Breast epithelium (tissue), 4 donors: ENCODE measurements at regions not wholly inside any gene's neighbourhood (a gene's known extent, or its start where the extent isn't known, plus 50 kb on each side); places are given as distances from the start of the nearest gene placed in this dataset.

Experiments used
- DNase-seq, 2 donors: peaks; one replicate each; pipeline ENCODE4 v3.0.0-alpha.2; 2019; ENCODE audit warnings: low spot score in 2 of 2
- H3K27ac ChIP-seq, 2 donors: fragments of 200-600 bp; sonication (generic) in 1 of 2; one replicate each; pipeline ENCODE4 v1.5.1; 2016 to 2019; ENCODE audit warnings: mild to moderate bottlenecking in 1 of 2
- H3K27me3 ChIP-seq, 2 donors: fragments of 200-600 bp; sonication (generic) in 1 of 2; one replicate each; pipeline versions ENCODE4 v1.5.1 to v1.6.0; 2017 to 2019; ENCODE audit warnings: control low read depth in 1 of 2, mild to moderate bottlenecking in 1 of 2
- H3K36me3 ChIP-seq: fragments of 200-600 bp; one replicate; pipeline ENCODE4 v1.5.1; 2019
- H3K4me1 ChIP-seq, 2 donors: fragments of 200-600 bp; sonication (generic); one replicate each; pipeline ENCODE4 v1.5.1; 2016 to 2019; ENCODE audit warnings: control low read depth in 1 of 2
- H3K4me3 ChIP-seq, 3 donors: fragments of 200-600 bp; sonication (generic); 1 replicate in 2 of 3; 2 replicates in 1 of 3; pipeline ENCODE4 v1.5.1; 2016 to 2019; ENCODE audit warnings: mild to moderate bottlenecking in 3 of 3, moderate library complexity in 2 of 3
- H3K9me3 ChIP-seq, 2 donors: fragments of 200-600 bp; sonication (generic) in 1 of 2; one replicate each; pipeline ENCODE4 v1.5.1; 2016 to 2019; ENCODE audit warnings: control low read depth in 1 of 2
- POLR2A ChIP-seq: fragments of 450-650 bp; IDR thresholded peaks from one replicate; pipeline ENCODE4 v1.6.1; 2016; ENCODE audit warnings: antibody characterized with exemption, mild to moderate bottlenecking, moderate library complexity
- POLR2AphosphoS5 ChIP-seq, 3 donors: sonication (generic); formaldehyde crosslinking; IDR thresholded peaks; one replicate each; pipeline ENCODE4 v1.6.1; 2017; ENCODE audit warnings: antibody characterized with exemption in 3 of 3
- intact Hi-C: fragments of 100-400 bp; cut with DNase I; formaldehyde crosslinking; loops from one replicate; pipeline ENCODE4 v1.15.1; 2023; ENCODE audit warnings: low total_unique reads
- TF ChIP-seq, protein P1 (sequence below), 3 donors: fragments of 450-650 bp; IDR thresholded peaks; one replicate each; pipeline ENCODE4 v1.5.1; 2016 to 2017; ENCODE audit warnings: antibody characterized with exemption in 3 of 3, mild to moderate bottlenecking in 3 of 3, moderate library complexity in 3 of 3

GRCh38 chr12:124431971-124432370 is 135.4 kb downstream of the NCOR2 start:
- peaks cover 5 to 9% of the 10 kb centered on the region in 2 donors for H3K4me1 ChIP-seq
- TF ChIP-seq POLR2A (no peak), POLR2AphosphoS5 (IDR thresholded peaks at IDR 0.05) (no peak)
- TF ChIP-seq, protein P1, sequence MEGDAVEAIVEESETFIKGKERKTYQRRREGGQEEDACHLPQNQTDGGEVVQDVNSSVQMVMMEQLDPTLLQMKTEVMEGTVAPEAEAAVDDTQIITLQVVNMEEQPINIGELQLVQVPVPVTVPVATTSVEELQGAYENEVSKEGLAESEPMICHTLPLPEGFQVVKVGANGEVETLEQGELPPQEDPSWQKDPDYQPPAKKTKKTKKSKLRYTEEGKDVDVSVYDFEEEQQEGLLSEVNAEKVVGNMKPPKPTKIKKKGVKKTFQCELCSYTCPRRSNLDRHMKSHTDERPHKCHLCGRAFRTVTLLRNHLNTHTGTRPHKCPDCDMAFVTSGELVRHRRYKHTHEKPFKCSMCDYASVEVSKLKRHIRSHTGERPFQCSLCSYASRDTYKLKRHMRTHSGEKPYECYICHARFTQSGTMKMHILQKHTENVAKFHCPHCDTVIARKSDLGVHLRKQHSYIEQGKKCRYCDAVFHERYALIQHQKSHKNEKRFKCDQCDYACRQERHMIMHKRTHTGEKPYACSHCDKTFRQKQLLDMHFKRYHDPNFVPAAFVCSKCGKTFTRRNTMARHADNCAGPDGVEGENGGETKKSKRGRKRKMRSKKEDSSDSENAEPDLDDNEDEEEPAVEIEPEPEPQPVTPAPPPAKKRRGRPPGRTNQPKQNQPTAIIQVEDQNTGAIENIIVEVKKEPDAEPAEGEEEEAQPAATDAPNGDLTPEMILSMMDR (IDR thresholded peaks at IDR 0.05) = no peak

GRCh38 chr12:124430491-124430890 is 135.6 kb downstream of the RFLNA start:
- no peaks in the 10 kb centered on the region for H3K27me3 ChIP-seq
- peaks cover 5 to 8% of the 10 kb centered on the region in 2 donors for H3K4me1 ChIP-seq
- TF ChIP-seq, protein P1 (IDR thresholded peaks at IDR 0.05) = no peak
- TF ChIP-seq POLR2AphosphoS5 (IDR thresholded peaks at IDR 0.05) = no peak
- TF ChIP-seq POLR2A = no peak
- H3K9me3 ChIP-seq = no peaks in the 10 kb centered on the region
- no peak for DNase-seq
- peak overlapping the region in 1 of 2 donors; percentile 88 for H3K27ac ChIP-seq
- H3K4me3 ChIP-seq = no peak overlapping the region
- no peaks in the 10 kb centered on the region for H3K36me3 ChIP-seq
- intact Hi-C loops = no loop called here

More at GRCh38 chr12:124431971-124432370, 135.4 kb downstream of the NCOR2 start:
- H3K27me3 ChIP-seq = no peaks in the 10 kb centered on the region
- intact Hi-C loops = no loop called here
- H3K27ac ChIP-seq = peak overlapping the region; percentile 29 to 80
- no peaks in the 10 kb centered on the region for H3K9me3 ChIP-seq
- no peak for DNase-seq
- H3K4me3 ChIP-seq = no peak overlapping the region
- no peaks in the 10 kb centered on the region for H3K36me3 ChIP-seq

DNA sequence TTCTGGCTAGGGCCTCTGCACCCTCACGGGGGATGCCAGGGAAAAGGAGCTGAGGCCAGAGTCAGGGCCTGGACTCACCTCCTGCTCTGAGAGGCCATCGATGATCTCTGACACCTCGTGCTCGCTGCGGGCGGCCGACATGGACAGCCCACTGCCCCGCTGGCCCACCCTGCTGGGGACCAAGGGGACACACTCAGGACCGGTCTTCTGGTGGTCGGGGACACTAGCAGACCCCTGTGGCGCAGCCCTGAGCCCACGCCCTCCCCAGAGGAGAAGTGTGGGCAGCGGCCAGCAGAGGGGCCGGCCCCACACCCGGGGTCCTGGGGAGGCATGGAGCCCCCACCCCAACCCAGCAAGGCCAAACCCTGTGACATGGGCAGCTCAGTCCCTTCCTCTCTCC is 134.6 kb downstream of the RFLNA start:
- Histone ChIP-seq H3K4me3 (no peak overlapping the region), H3K9me3 (no peaks in the 10 kb centered on the region), H3K27me3 (no peaks in the 10 kb centered on the region), H3K4me1 (peaks cover 3 to 5% of the 10 kb centered on the region in 2 donors), H3K36me3 (no peaks in the 10 kb centered on the region), H3K27ac (peak overlapping the region in 1 of 2 donors; percentile 88)
- intact Hi-C loops = no loop called here
- DNase-seq = no peak
- TF ChIP-seq POLR2A = no peak
- no peak for TF ChIP-seq POLR2AphosphoS5 (IDR thresholded peaks at IDR 0.05)

DNA sequence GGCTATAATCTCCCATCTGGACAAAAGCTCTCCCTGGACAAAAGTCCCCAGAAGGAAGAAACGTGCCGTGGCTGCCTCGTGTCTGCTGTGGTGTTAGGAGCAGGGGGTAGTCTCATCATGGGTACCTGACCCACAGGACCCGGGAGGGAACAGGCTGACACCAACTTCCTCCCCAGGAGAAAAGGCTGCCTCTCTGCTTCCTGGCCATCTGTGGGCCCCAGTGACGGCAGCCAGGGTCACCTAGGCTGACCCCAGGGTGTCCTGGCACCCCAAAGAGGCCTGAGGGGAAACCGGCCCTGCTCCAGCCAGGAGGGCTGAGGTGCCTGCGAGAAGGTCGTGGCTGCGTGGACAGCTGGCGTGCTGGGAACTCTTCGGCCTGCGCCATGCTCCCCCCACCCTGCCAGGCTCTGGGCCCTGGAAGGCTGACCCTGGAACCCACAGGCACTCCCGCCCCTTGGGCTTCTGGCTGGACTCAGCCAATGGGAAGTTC is 133.9 kb downstream of the RFLNA start:
- H3K4me1 ChIP-seq = peaks cover 5 to 6% of the 10 kb centered on the region in 2 donors
- TF ChIP-seq, protein P1 (IDR thresholded peaks at IDR 0.05) = no peak
- TF ChIP-seq POLR2AphosphoS5 (IDR thresholded peaks at IDR 0.05) = no peak
- TF ChIP-seq POLR2A = no peak
- intact Hi-C loops = no loop called here
- DNase-seq = no peak
- H3K27me3 ChIP-seq = no peaks in the 10 kb centered on the region
- H3K9me3 ChIP-seq = no peaks in the 10 kb centered on the region
- H3K36me3 ChIP-seq = no peaks in the 10 kb centered on the region
- H3K4me3 ChIP-seq = no peak overlapping the region
- peak overlapping the region; percentile 18 to 88 for H3K27ac ChIP-seq

DNA sequence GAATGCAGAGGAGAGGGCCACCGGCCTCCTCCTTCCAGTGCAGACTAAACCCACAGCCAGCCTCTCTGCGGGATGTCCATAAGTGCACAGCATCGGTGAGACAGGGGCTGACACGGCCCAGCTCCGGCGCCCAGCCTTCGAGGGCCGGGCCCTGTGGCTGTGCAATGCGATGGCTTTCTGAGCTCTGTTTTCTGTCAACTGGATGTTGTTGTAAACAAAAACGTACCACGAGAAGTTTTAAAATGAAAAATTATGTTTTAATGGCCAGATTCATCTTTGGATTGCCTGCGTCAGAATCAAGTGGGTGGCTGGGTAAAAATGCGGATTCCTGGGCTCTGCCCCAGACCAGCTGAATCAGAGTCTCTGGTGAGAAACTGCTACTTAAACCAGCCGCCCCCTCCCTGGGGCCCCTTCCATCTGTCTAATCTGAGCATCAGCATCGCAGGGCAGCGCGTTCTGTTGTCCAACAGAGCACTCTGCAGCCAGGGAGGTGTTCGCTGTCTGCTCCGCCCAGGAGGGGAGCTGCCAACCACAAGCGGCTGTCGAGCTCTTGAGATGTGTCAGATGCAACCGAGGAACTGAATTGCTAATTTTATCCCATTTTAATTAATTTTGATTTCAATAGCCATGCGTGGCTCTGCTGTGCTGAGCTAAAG is 133.4 kb downstream of the RFLNA start:
- Histone ChIP-seq H3K27ac (peak overlapping the region; percentile 18 to 88), H3K4me1 (peaks cover 7 to 9% of the 10 kb centered on the region in 2 donors), H3K27me3 (no peaks in the 10 kb centered on the region), H3K36me3 (no peaks in the 10 kb centered on the region), H3K9me3 (no peaks in the 10 kb centered on the region), H3K4me3 (no peak overlapping the region)
- no peak for TF ChIP-seq POLR2A
- TF ChIP-seq POLR2AphosphoS5 (IDR thresholded peaks at IDR 0.05) = no peak
- TF ChIP-seq, protein P1 (IDR thresholded peaks at IDR 0.05) = no peak
- no peak for DNase-seq
- intact Hi-C loops = no loop called here
